T-helper 2 cell treated with Interferon-gamma antibody and Interleukin-4, amounts not matched to agents 5 μg/mL and 100 μg/mL, for 36 hours (primary cell): ENCODE measurements at regions not wholly inside any gene's neighbourhood (a gene's known extent, or its start where the extent isn't known, plus 50 kb on each side); places are given as distances from the start of the nearest gene placed in this dataset.
"Not testable (repeated sequence)": the region's sequence is repeated elsewhere in the genome, so short reads cannot be mapped to it uniquely, and the experiment has no call there.

Experiments used
- DNase-seq: peaks from one replicate; pipeline ENCODE4 v3.0.0; 2021; ENCODE audit warnings: low spot score
- H3K27ac Mint-ChIP-seq: one replicate; pipeline ENCODE4 v1.8.0; 2021; ENCODE audit warnings: mild to moderate bottlenecking, mixed read lengths
- H3K27me3 Mint-ChIP-seq: one replicate; pipeline ENCODE4 v1.8.0; 2021; ENCODE audit warnings: low read depth, mixed read lengths
- H3K36me3 Mint-ChIP-seq: one replicate; pipeline ENCODE4 v1.8.0; 2021; ENCODE audit warnings: low read depth, mixed read lengths
- H3K4me1 Mint-ChIP-seq: one replicate; pipeline ENCODE4 v1.8.0; 2021; ENCODE audit warnings: low read depth, mixed read lengths
- H3K4me3 Mint-ChIP-seq: one replicate; pipeline ENCODE4 v1.8.0; 2022; ENCODE audit warnings: mild to moderate bottlenecking, moderate library complexity, mixed read lengths
- H3K9me3 Mint-ChIP-seq: one replicate; pipeline ENCODE4 v1.8.0; 2021; ENCODE audit warnings: mixed read lengths

GRCh38 chr2:123656590-123656989 lies 368.5 kb upstream of the CNTNAP5 start:
- peaks cover 48% of the 10 kb centered on the region for H3K9me3 Mint-ChIP-seq
- no peaks in the 10 kb centered on the region for H3K27me3 Mint-ChIP-seq
- no peaks in the 10 kb centered on the region for H3K36me3 Mint-ChIP-seq
- no peak overlapping the region for H3K4me3 Mint-ChIP-seq
- H3K4me1 Mint-ChIP-seq = no peaks in the 10 kb centered on the region
- H3K27ac Mint-ChIP-seq = no peak overlapping the region
- DNase-seq = no peak

- Mint-ChIP-seq H3K27me3 (no peaks in the 10 kb centered on the region), H3K4me3 (no peak overlapping the region), H3K27ac (no peak overlapping the region), H3K4me1 (no peaks in the 10 kb centered on the region), H3K9me3 (peaks cover 50% of the 10 kb centered on the region), H3K36me3 (no peaks in the 10 kb centered on the region)
- DNase-seq = no peak
Observed at GRCh38 chr2:123659120-123659519, 366.0 kb upstream of the CNTNAP5 start.

GRCh38 chr2:123670286-123670685 lies 354.8 kb upstream of the CNTNAP5 start:
- DNase-seq = no peak
- H3K9me3 Mint-ChIP-seq = peaks cover 36% of the 10 kb centered on the region
- H3K4me3 Mint-ChIP-seq = no peak overlapping the region
- no peaks in the 10 kb centered on the region for H3K36me3 Mint-ChIP-seq
- no peak overlapping the region for H3K27ac Mint-ChIP-seq
- no peaks in the 10 kb centered on the region for H3K4me1 Mint-ChIP-seq
- H3K27me3 Mint-ChIP-seq = no peaks in the 10 kb centered on the region

- H3K27ac Mint-ChIP-seq, H3K36me3 Mint-ChIP-seq, H3K4me3 Mint-ChIP-seq, H3K4me1 Mint-ChIP-seq, DNase-seq, H3K27me3 Mint-ChIP-seq: not testable (repeated sequence)
- H3K9me3 Mint-ChIP-seq = peaks cover 43% of the 10 kb centered on the region
Observed at GRCh38 chr2:123683797-123684196, 341.3 kb upstream of the CNTNAP5 start.

GRCh38 chr2:123687064-123687463 lies 338.0 kb upstream of the CNTNAP5 start:
- Mint-ChIP-seq H3K36me3 (no peaks in the 10 kb centered on the region), H3K27me3 (no peaks in the 10 kb centered on the region), H3K9me3 (peaks cover 62% of the 10 kb centered on the region), H3K27ac (no peak overlapping the region), H3K4me1 (no peaks in the 10 kb centered on the region), H3K4me3 (no peak overlapping the region)
- DNase-seq = no peak

GRCh38 chr2:123688231-123688940 lies 336.7 kb upstream of the CNTNAP5 start:
- Mint-ChIP-seq H3K4me3 (no peak overlapping the region), H3K27ac (no peak overlapping the region), H3K4me1 (no peaks in the 10 kb centered on the region), H3K36me3 (no peaks in the 10 kb centered on the region), H3K27me3 (no peaks in the 10 kb centered on the region), H3K9me3 (peaks cover 55% of the 10 kb centered on the region)
- DNase-seq = no peak

GRCh38 chr2:123692121-123692520 lies 333.0 kb upstream of the CNTNAP5 start:
- H3K9me3 Mint-ChIP-seq = peaks cover 48% of the 10 kb centered on the region
- H3K27ac Mint-ChIP-seq = no peak overlapping the region
- no peaks in the 10 kb centered on the region for H3K36me3 Mint-ChIP-seq
- no peak for DNase-seq
- H3K4me3 Mint-ChIP-seq = no peak overlapping the region
- H3K4me1 Mint-ChIP-seq = no peaks in the 10 kb centered on the region
- no peaks in the 10 kb centered on the region for H3K27me3 Mint-ChIP-seq

GRCh38 chr2:123693836-123694235 lies 331.3 kb upstream of the CNTNAP5 start:
- no peak for DNase-seq
- H3K9me3 Mint-ChIP-seq = peaks cover 50% of the 10 kb centered on the region
- H3K4me1 Mint-ChIP-seq = no peaks in the 10 kb centered on the region
- H3K27ac Mint-ChIP-seq = no peak overlapping the region
- H3K27me3 Mint-ChIP-seq = no peaks in the 10 kb centered on the region
- H3K36me3 Mint-ChIP-seq = no peaks in the 10 kb centered on the region
- no peak overlapping the region for H3K4me3 Mint-ChIP-seq

- no peak for DNase-seq
- Mint-ChIP-seq H3K9me3 (peaks cover 36% of the 10 kb centered on the region), H3K4me1 (no peaks in the 10 kb centered on the region), H3K27ac (no peak overlapping the region), H3K4me3 (no peak overlapping the region), H3K27me3 (no peaks in the 10 kb centered on the region), H3K36me3 (no peaks in the 10 kb centered on the region)
Observed at GRCh38 chr2:123695426-123695825, 329.7 kb upstream of the CNTNAP5 start.

GRCh38 chr2:123696021-123696420 lies 329.1 kb upstream of the CNTNAP5 start:
- DNase-seq = no peak
- Mint-ChIP-seq H3K36me3 (no peaks in the 10 kb centered on the region), H3K9me3 (peaks cover 30% of the 10 kb centered on the region), H3K27ac (no peak overlapping the region), H3K27me3 (no peaks in the 10 kb centered on the region), H3K4me3 (no peak overlapping the region), H3K4me1 (no peaks in the 10 kb centered on the region)

- no peaks in the 10 kb centered on the region for H3K27me3 Mint-ChIP-seq
- H3K4me3 Mint-ChIP-seq = no peak overlapping the region
- H3K4me1 Mint-ChIP-seq = no peaks in the 10 kb centered on the region
- no peaks in the 10 kb centered on the region for H3K36me3 Mint-ChIP-seq
- DNase-seq = no peak
- H3K9me3 Mint-ChIP-seq = peaks cover 23% of the 10 kb centered on the region
- H3K27ac Mint-ChIP-seq = no peak overlapping the region
Observed at GRCh38 chr2:123696799-123697410, 328.2 kb upstream of the CNTNAP5 start.

GRCh38 chr2:123715467-123715982 lies 309.6 kb upstream of the CNTNAP5 start:
- Mint-ChIP-seq H3K9me3 (peaks cover 28% of the 10 kb centered on the region), H3K4me3 (no peak overlapping the region), H3K27ac (no peak overlapping the region), H3K36me3 (no peaks in the 10 kb centered on the region), H3K4me1 (no peaks in the 10 kb centered on the region), H3K27me3 (no peaks in the 10 kb centered on the region)
- no peak for DNase-seq

GRCh38 chr2:123717636-123718334 lies 307.3 kb upstream of the CNTNAP5 start:
- no peaks in the 10 kb centered on the region for H3K4me1 Mint-ChIP-seq
- H3K4me3 Mint-ChIP-seq = no peak overlapping the region
- H3K27ac Mint-ChIP-seq = no peak overlapping the region
- H3K27me3 Mint-ChIP-seq = no peaks in the 10 kb centered on the region
- no peak for DNase-seq
- peaks cover 23% of the 10 kb centered on the region for H3K9me3 Mint-ChIP-seq
- no peaks in the 10 kb centered on the region for H3K36me3 Mint-ChIP-seq

GRCh38 chr2:123720760-123721159 lies 304.3 kb upstream of the CNTNAP5 start:
- Mint-ChIP-seq H3K9me3 (peaks cover 27% of the 10 kb centered on the region), H3K4me1 (no peaks in the 10 kb centered on the region), H3K4me3 (no peak overlapping the region)

More at GRCh38 chr2:123720760-123721159, 304.3 kb upstream of the CNTNAP5 start:
- no peaks in the 10 kb centered on the region for H3K27me3 Mint-ChIP-seq
- H3K27ac Mint-ChIP-seq = no peak overlapping the region
- no peaks in the 10 kb centered on the region for H3K36me3 Mint-ChIP-seq
- no peak for DNase-seq
